ENCODE measurements at regions not wholly inside any gene's neighbourhood (a gene's known extent, or its start where the extent isn't known, plus 50 kb on each side); places are given as distances from the start of the nearest gene placed in this dataset.
A peak's percentile ranks its signal among the peaks of the same experiment; 100 is the strongest.

GRCh38 chr1:95547005-95547404 lies 313.0 kb downstream of the RWDD3 start:
- Histone ChIP-seq H3K9me3 (ENCODE audit: low read length) (no peaks in the 10 kb centered on the region), H3K4me1 (ENCODE audit: insufficient read depth, low read length) (no peaks in the 10 kb centered on the region), H3K27ac (ENCODE audit: low read depth, low read length) (no peak overlapping the region), H3K36me3 (ENCODE audit: insufficient read depth, low read length) (no peaks in the 10 kb centered on the region), H3K4me3 (ENCODE audit: low read length) (no peak overlapping the region), H3K27me3 (ENCODE audit: insufficient read depth, low read length, poor library complexity, severe bottlenecking) (no peaks in the 10 kb centered on the region)
- H3K4me1 Mint-ChIP-seq: no peaks in the 10 kb centered on the region
- no peak overlapping the region for H3K4me3 Mint-ChIP-seq
- H3K27me3 Mint-ChIP-seq: no peaks in the 10 kb centered on the region
- ChIA-PET CTCF (no interaction called here), POLR2A (no interaction called here)
- H3K27ac Mint-ChIP-seq: no peak overlapping the region
- H3K9me3 Mint-ChIP-seq: peaks cover 0 to 10% (median 2%) of the 10 kb centered on the region in 5 donors
- peaks cover 0 to 1% (median 0%) of the 10 kb centered on the region in 3 donors for H3K36me3 Mint-ChIP-seq
- no peak for DNase-seq

GRCh38 chr1:95548211-95548610 lies 314.2 kb downstream of the RWDD3 start:
- no peak overlapping the region for H3K27ac Mint-ChIP-seq
- peaks cover 2 to 10% (median 2%) of the 10 kb centered on the region in 5 donors for H3K9me3 Mint-ChIP-seq
- no peaks in the 10 kb centered on the region for H3K27me3 ChIP-seq (ENCODE audit: insufficient read depth, low read length, poor library complexity, severe bottlenecking)
- no peaks in the 10 kb centered on the region for H3K36me3 Mint-ChIP-seq
- POLR2A ChIA-PET: no interaction called here
- H3K27ac ChIP-seq (ENCODE audit: low read depth, low read length): no peak overlapping the region
- no peaks in the 10 kb centered on the region for H3K4me1 Mint-ChIP-seq
- no peaks in the 10 kb centered on the region for H3K36me3 ChIP-seq (ENCODE audit: insufficient read depth, low read length)
- H3K4me3 Mint-ChIP-seq: no peak overlapping the region
- H3K4me3 ChIP-seq (ENCODE audit: low read length): no peak overlapping the region
- no peaks in the 10 kb centered on the region for H3K4me1 ChIP-seq (ENCODE audit: insufficient read depth, low read length)
- no peak for DNase-seq
- no peaks in the 10 kb centered on the region for H3K27me3 Mint-ChIP-seq
- CTCF ChIA-PET: no interaction called here
- no peaks in the 10 kb centered on the region for H3K9me3 ChIP-seq (ENCODE audit: low read length)

- POLR2A ChIA-PET: no interaction called here
- Histone ChIP-seq H3K9me3 (ENCODE audit: low read length) (no peaks in the 10 kb centered on the region), H3K36me3 (ENCODE audit: insufficient read depth, low read length) (no peaks in the 10 kb centered on the region), H3K27me3 (ENCODE audit: insufficient read depth, low read length, poor library complexity, severe bottlenecking) (no peaks in the 10 kb centered on the region), H3K4me3 (ENCODE audit: low read length) (no peak overlapping the region), H3K27ac (ENCODE audit: low read depth, low read length) (no peak overlapping the region), H3K4me1 (ENCODE audit: insufficient read depth, low read length) (no peaks in the 10 kb centered on the region)
- no peak for DNase-seq
- CTCF ChIA-PET: no interaction called here
- Mint-ChIP-seq H3K4me1 (no peaks in the 10 kb centered on the region), H3K27ac (no peak overlapping the region), H3K27me3 (no peaks in the 10 kb centered on the region), H3K36me3 (no peaks in the 10 kb centered on the region), H3K4me3 (no peak overlapping the region), H3K9me3 (peaks cover 4 to 16% (median 9%) of the 10 kb centered on the region in 5 donors)
Measured at GRCh38 chr1:95551201-95551600, 317.2 kb downstream of the RWDD3 start.

GRCh38 chr1:95553595-95553994 lies 319.6 kb downstream of the RWDD3 start:
- ChIA-PET CTCF (no interaction called here), POLR2A (no interaction called here)
- Histone ChIP-seq H3K36me3 (ENCODE audit: insufficient read depth, low read length) (no peaks in the 10 kb centered on the region), H3K27ac (ENCODE audit: low read depth, low read length) (no peak overlapping the region), H3K4me1 (ENCODE audit: insufficient read depth, low read length) (no peaks in the 10 kb centered on the region), H3K27me3 (ENCODE audit: insufficient read depth, low read length, poor library complexity, severe bottlenecking) (no peaks in the 10 kb centered on the region), H3K4me3 (ENCODE audit: low read length) (no peak overlapping the region), H3K9me3 (ENCODE audit: low read length) (no peaks in the 10 kb centered on the region)
- Mint-ChIP-seq H3K27ac (no peak overlapping the region), H3K36me3 (peaks cover 0 to 4% (median 0%) of the 10 kb centered on the region in 3 donors), H3K27me3 (no peaks in the 10 kb centered on the region), H3K4me3 (no peak overlapping the region), H3K9me3 (peaks cover 12 to 32% (median 24%) of the 10 kb centered on the region in 5 donors), H3K4me1 (no peaks in the 10 kb centered on the region)
- no peak for DNase-seq

- H3K36me3 ChIP-seq (ENCODE audit: insufficient read depth, low read length): no peaks in the 10 kb centered on the region
- Mint-ChIP-seq H3K4me1 (no peaks in the 10 kb centered on the region), H3K4me3 (no peak overlapping the region), H3K9me3 (peaks cover 15 to 38% (median 29%) of the 10 kb centered on the region in 5 donors), H3K27me3 (no peaks in the 10 kb centered on the region), H3K36me3 (peaks cover 0 to 4% (median 0%) of the 10 kb centered on the region in 3 donors), H3K27ac (no peak overlapping the region)
- ChIA-PET CTCF (no interaction called here), POLR2A (no interaction called here)
- no peaks in the 10 kb centered on the region for H3K27me3 ChIP-seq (ENCODE audit: insufficient read depth, low read length, poor library complexity, severe bottlenecking)
- H3K27ac ChIP-seq (ENCODE audit: low read depth, low read length): no peak overlapping the region
- no peaks in the 10 kb centered on the region for H3K4me1 ChIP-seq (ENCODE audit: insufficient read depth, low read length)
- DNase-seq: no peak
- H3K9me3 ChIP-seq (ENCODE audit: low read length): no peaks in the 10 kb centered on the region
- H3K4me3 ChIP-seq (ENCODE audit: low read length): no peak overlapping the region
Measured at GRCh38 chr1:95554408-95554807, 320.4 kb downstream of the RWDD3 start.

GRCh38 chr1:95558791-95559190 lies 324.8 kb downstream of the RWDD3 start:
- Mint-ChIP-seq H3K27me3 (no peaks in the 10 kb centered on the region), H3K4me1 (no peaks in the 10 kb centered on the region), H3K4me3 (no peak overlapping the region), H3K27ac (peak overlapping the region in 1 of 8 donors; percentile 35), H3K36me3 (peaks cover 0 to 4% (median 0%) of the 10 kb centered on the region in 3 donors), H3K9me3 (peaks cover 16 to 35% (median 24%) of the 10 kb centered on the region in 5 donors)
- Histone ChIP-seq H3K4me1 (ENCODE audit: insufficient read depth, low read length) (no peaks in the 10 kb centered on the region), H3K27ac (ENCODE audit: low read depth, low read length) (no peak overlapping the region), H3K4me3 (ENCODE audit: low read length) (no peak overlapping the region), H3K27me3 (ENCODE audit: insufficient read depth, low read length, poor library complexity, severe bottlenecking) (no peaks in the 10 kb centered on the region), H3K36me3 (ENCODE audit: insufficient read depth, low read length) (no peaks in the 10 kb centered on the region), H3K9me3 (ENCODE audit: low read length) (no peaks in the 10 kb centered on the region)
- no peak for DNase-seq
- POLR2A ChIA-PET: no interaction called here
- CTCF ChIA-PET: no interaction called here

GRCh38 chr1:95561346-95561745 lies 327.3 kb downstream of the RWDD3 start:
- Mint-ChIP-seq H3K36me3 (peaks cover 0 to 4% (median 0%) of the 10 kb centered on the region in 3 donors), H3K27ac (no peak overlapping the region), H3K27me3 (no peaks in the 10 kb centered on the region), H3K4me1 (no peaks in the 10 kb centered on the region), H3K9me3 (peaks cover 15 to 30% (median 22%) of the 10 kb centered on the region in 5 donors), H3K4me3 (no peak overlapping the region)
- no peaks in the 10 kb centered on the region for H3K27me3 ChIP-seq (ENCODE audit: insufficient read depth, low read length, poor library complexity, severe bottlenecking)
- CTCF ChIA-PET: no interaction called here
- H3K27ac ChIP-seq (ENCODE audit: low read depth, low read length): no peak overlapping the region
- DNase-seq: no peak
- POLR2A ChIA-PET: no interaction called here
- H3K4me1 ChIP-seq (ENCODE audit: insufficient read depth, low read length): no peaks in the 10 kb centered on the region
- H3K36me3 ChIP-seq (ENCODE audit: insufficient read depth, low read length): no peaks in the 10 kb centered on the region
- no peak overlapping the region for H3K4me3 ChIP-seq (ENCODE audit: low read length)
- no peaks in the 10 kb centered on the region for H3K9me3 ChIP-seq (ENCODE audit: low read length)

- H3K4me1 ChIP-seq (ENCODE audit: insufficient read depth, low read length): no peaks in the 10 kb centered on the region
- H3K4me3 ChIP-seq (ENCODE audit: low read length): no peak overlapping the region
- no peak for DNase-seq
- Mint-ChIP-seq H3K4me1 (no peaks in the 10 kb centered on the region), H3K27me3 (peaks cover 0 to 1% of the 10 kb centered on the region in 2 donors), H3K9me3 (peaks cover 11 to 23% (median 19%) of the 10 kb centered on the region in 5 donors), H3K4me3 (no peak overlapping the region), H3K36me3 (peaks cover 0 to 3% (median 0%) of the 10 kb centered on the region in 3 donors), H3K27ac (no peak overlapping the region)
- no peak overlapping the region for H3K27ac ChIP-seq (ENCODE audit: low read depth, low read length)
- H3K9me3 ChIP-seq (ENCODE audit: low read length): no peaks in the 10 kb centered on the region
- ChIA-PET CTCF (no interaction called here), POLR2A (no interaction called here)
- no peaks in the 10 kb centered on the region for H3K36me3 ChIP-seq (ENCODE audit: insufficient read depth, low read length)
- H3K27me3 ChIP-seq (ENCODE audit: insufficient read depth, low read length, poor library complexity, severe bottlenecking): no peaks in the 10 kb centered on the region
Measured at GRCh38 chr1:95562230-95562629, 328.2 kb downstream of the RWDD3 start.

GRCh38 chr1:95572002-95572401 lies 338.0 kb downstream of the RWDD3 start:
- Mint-ChIP-seq H3K36me3 (no peaks in the 10 kb centered on the region), H3K27me3 (peaks cover 0 to 3% of the 10 kb centered on the region in 2 donors), H3K4me1 (no peaks in the 10 kb centered on the region), H3K4me3 (no peak overlapping the region), H3K27ac (no peak overlapping the region), H3K9me3 (peaks cover 0 to 22% (median 7%) of the 10 kb centered on the region in 5 donors)
- CTCF ChIA-PET: no interaction called here
- no peaks in the 10 kb centered on the region for H3K27me3 ChIP-seq (ENCODE audit: insufficient read depth, low read length, poor library complexity, severe bottlenecking)
- no peaks in the 10 kb centered on the region for H3K4me1 ChIP-seq (ENCODE audit: insufficient read depth, low read length)
- no peaks in the 10 kb centered on the region for H3K9me3 ChIP-seq (ENCODE audit: low read length)
- no peak overlapping the region for H3K27ac ChIP-seq (ENCODE audit: low read depth, low read length)
- DNase-seq: no peak
- no peaks in the 10 kb centered on the region for H3K36me3 ChIP-seq (ENCODE audit: insufficient read depth, low read length)
- POLR2A ChIA-PET: no interaction called here
- H3K4me3 ChIP-seq (ENCODE audit: low read length): no peak overlapping the region

Measured in CD8-positive, alpha-beta memory T cell (primary cell).